ENCODE measurements at regions not wholly inside any gene's neighbourhood (a gene's known extent, or its start where the extent isn't known, plus 50 kb on each side); places are given as distances from the start of the nearest gene placed in this dataset.

DNA sequence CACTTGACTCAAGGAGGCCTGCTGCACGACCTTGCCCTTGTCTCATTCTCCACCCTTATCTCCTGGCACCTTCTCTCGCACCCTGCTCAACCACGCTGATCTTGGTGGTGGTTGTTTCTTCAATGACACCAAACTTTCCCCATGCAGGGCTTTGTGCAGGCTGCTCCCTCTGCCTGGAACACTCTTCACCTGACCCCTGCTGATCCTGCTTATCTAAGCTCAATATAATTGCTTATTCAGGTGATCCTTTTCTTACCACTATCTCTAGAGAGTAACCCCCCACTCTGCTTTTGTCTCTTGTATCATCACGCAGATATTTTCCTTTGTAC is 604.4 kb downstream of the BUD13 start:
- TF ChIP-seq, protein P1, sequence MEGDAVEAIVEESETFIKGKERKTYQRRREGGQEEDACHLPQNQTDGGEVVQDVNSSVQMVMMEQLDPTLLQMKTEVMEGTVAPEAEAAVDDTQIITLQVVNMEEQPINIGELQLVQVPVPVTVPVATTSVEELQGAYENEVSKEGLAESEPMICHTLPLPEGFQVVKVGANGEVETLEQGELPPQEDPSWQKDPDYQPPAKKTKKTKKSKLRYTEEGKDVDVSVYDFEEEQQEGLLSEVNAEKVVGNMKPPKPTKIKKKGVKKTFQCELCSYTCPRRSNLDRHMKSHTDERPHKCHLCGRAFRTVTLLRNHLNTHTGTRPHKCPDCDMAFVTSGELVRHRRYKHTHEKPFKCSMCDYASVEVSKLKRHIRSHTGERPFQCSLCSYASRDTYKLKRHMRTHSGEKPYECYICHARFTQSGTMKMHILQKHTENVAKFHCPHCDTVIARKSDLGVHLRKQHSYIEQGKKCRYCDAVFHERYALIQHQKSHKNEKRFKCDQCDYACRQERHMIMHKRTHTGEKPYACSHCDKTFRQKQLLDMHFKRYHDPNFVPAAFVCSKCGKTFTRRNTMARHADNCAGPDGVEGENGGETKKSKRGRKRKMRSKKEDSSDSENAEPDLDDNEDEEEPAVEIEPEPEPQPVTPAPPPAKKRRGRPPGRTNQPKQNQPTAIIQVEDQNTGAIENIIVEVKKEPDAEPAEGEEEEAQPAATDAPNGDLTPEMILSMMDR (IDR thresholded peaks at IDR 0.05), result no peak
- no peak for TF ChIP-seq POLR2AphosphoS5 (IDR thresholded peaks at IDR 0.05)
